ENCODE measurements at regions not wholly inside any gene's neighbourhood (a gene's known extent, or its start where the extent isn't known, plus 50 kb on each side); places are given as distances from the start of the nearest gene placed in this dataset.

GRCh38 chr18:43634994-43635393, 357.7 kb upstream of the SYT4 start:
- Histone ChIP-seq H3K9me3 (no peaks in the 10 kb centered on the region), H3K4me1 (no peaks in the 10 kb centered on the region), H3K4me3 (no peak overlapping the region), H3K27me3 (no peaks in the 10 kb centered on the region), H3K36me3 (no peaks in the 10 kb centered on the region), H3K27ac (no peak overlapping the region)
- DNase-seq (ENCODE audit: low spot score in 2 of 2): no peak
- no peak for TF ChIP-seq POLR2AphosphoS5 (IDR thresholded peaks at IDR 0.05)
- WGBS: 80% methylated on average over 2 of the region's 2 CpGs

GRCh38 chr18:43635397-43635796, 358.1 kb upstream of the SYT4 start:
- H3K36me3 ChIP-seq: no peaks in the 10 kb centered on the region
- no peaks in the 10 kb centered on the region for H3K27me3 ChIP-seq
- no peak overlapping the region for H3K4me3 ChIP-seq
- H3K4me1 ChIP-seq: no peaks in the 10 kb centered on the region
- H3K9me3 ChIP-seq: no peaks in the 10 kb centered on the region
- no peak for DNase-seq (ENCODE audit: low spot score in 2 of 2)
- WGBS: 91% methylated on average over 3 of the region's 3 CpGs
- TF ChIP-seq POLR2AphosphoS5 (IDR thresholded peaks at IDR 0.05) (no peak), CTCF (IDR thresholded peaks at IDR 0.05) (no peak), POLR2A (IDR thresholded peaks at IDR 0.05) (no peak)
- no peak overlapping the region for H3K27ac ChIP-seq

- TF ChIP-seq CTCF (IDR thresholded peaks at IDR 0.05) (no peak), POLR2A (IDR thresholded peaks at IDR 0.05) (no peak)
- no peaks in the 10 kb centered on the region for H3K27me3 ChIP-seq
- 81% methylated on average over 4 of the region's 4 CpGs for WGBS
- H3K4me1 ChIP-seq: no peaks in the 10 kb centered on the region
- no peaks in the 10 kb centered on the region for H3K9me3 ChIP-seq
- no peaks in the 10 kb centered on the region for H3K36me3 ChIP-seq
- no peak overlapping the region for H3K4me3 ChIP-seq
- H3K27ac ChIP-seq: no peak overlapping the region
- DNase-seq (ENCODE audit: low spot score in 2 of 2): no peak
Observed at GRCh38 chr18:43642727-43643330, 365.5 kb upstream of the SYT4 start.

GRCh38 chr18:43648002-43648401, 370.7 kb upstream of the SYT4 start:
- WGBS: 95% methylated on average over 2 of the region's 2 CpGs
- Histone ChIP-seq H3K27ac (no peak overlapping the region), H3K9me3 (no peaks in the 10 kb centered on the region), H3K4me3 (no peak overlapping the region), H3K4me1 (no peaks in the 10 kb centered on the region), H3K36me3 (no peaks in the 10 kb centered on the region), H3K27me3 (no peaks in the 10 kb centered on the region)
- DNase-seq (ENCODE audit: low spot score in 2 of 2): no peak
- TF ChIP-seq POLR2AphosphoS5 (IDR thresholded peaks at IDR 0.05) (no peak), CTCF (IDR thresholded peaks at IDR 0.05) (no peak), POLR2A (IDR thresholded peaks at IDR 0.05) (no peak), EP300 (IDR thresholded peaks at IDR 0.05) (no peak)

- no peaks in the 10 kb centered on the region for H3K36me3 ChIP-seq
- H3K4me3 ChIP-seq: no peak overlapping the region
- H3K27ac ChIP-seq: no peak overlapping the region
- no peak for DNase-seq (ENCODE audit: low spot score in 2 of 2)
- TF ChIP-seq POLR2AphosphoS5 (IDR thresholded peaks at IDR 0.05) (no peak), EP300 (IDR thresholded peaks at IDR 0.05) (no peak), POLR2A (IDR thresholded peaks at IDR 0.05) (no peak), CTCF (IDR thresholded peaks at IDR 0.05) (no peak)
- H3K4me1 ChIP-seq: no peaks in the 10 kb centered on the region
- 62% methylated on average over 1 of the region's 1 CpG for WGBS
- no peaks in the 10 kb centered on the region for H3K27me3 ChIP-seq
- H3K9me3 ChIP-seq: peaks cover 3% of the 10 kb centered on the region
Observed at GRCh38 chr18:43649649-43650357, 372.5 kb upstream of the SYT4 start.

All from suprapubic skin (tissue), 4 donors.